B cell (primary cell): ENCODE measurements at regions not wholly inside any gene's neighbourhood (a gene's known extent, or its start where the extent isn't known, plus 50 kb on each side); places are given as distances from the start of the nearest gene placed in this dataset.

Experiments used
- CTCF ChIP-seq: fragments of 200-600 bp; IDR thresholded peaks from one replicate; pipeline ENCODE4 v1.8.0; 2022; ENCODE audit warnings: antibody characterized with exemption, mild to moderate bottlenecking
- EZH2 ChIP-seq: IDR thresholded peaks from 2 replicates; pipeline ENCODE4 v1.6.1; 2012; ENCODE audit warnings: borderline replicate concordance, low read depth, mild to moderate bottlenecking, moderate library complexity, low read length; ENCODE audit not compliant: insufficient read depth, poor library complexity, severe bottlenecking

GRCh38 chr12:65568517-65568916 is 255.8 kb upstream of the HMGA2 start:
- TF ChIP-seq CTCF (no peak), EZH2 (no peak)
